ENCODE measurements at regions not wholly inside any gene's neighbourhood (a gene's known extent, or its start where the extent isn't known, plus 50 kb on each side); places are given as distances from the start of the nearest gene placed in this dataset.

DNA sequence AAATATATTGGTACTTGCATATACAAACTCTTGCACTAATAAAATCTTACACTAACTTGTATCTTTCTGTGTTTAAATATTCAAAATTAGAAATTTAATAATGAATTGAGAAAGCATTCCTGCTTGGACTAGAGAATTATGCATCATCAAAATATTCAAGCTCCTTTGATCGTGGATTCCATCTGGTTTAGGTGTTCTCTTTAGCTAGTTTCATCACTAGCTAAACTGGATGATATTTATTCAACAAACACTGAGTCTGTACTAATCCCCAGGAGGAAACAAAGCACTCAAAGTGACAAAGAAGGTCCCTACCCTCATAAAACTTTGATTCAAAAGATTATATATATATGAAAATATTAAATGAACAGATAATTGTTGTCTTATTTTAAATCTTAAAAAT, 1360.9 kb upstream of the ALCAM start:
- TF ChIP-seq EZH2 (IDR thresholded peaks at IDR 0.05; ENCODE audit: low read depth, low read length, severe bottlenecking) = no peak
- no peak for TF ChIP-seq NANOG (IDR thresholded peaks at IDR 0.05; ENCODE audit: insufficient read depth, low read depth, low read length, poor library complexity, severe bottlenecking)
- TF ChIP-seq TAF1 (IDR thresholded peaks at IDR 0.05; ENCODE audit: low read depth, low read length) = no peak
